ENCODE measurements at regions not wholly inside any gene's neighbourhood (a gene's known extent, or its start where the extent isn't known, plus 50 kb on each side); places are given as distances from the start of the nearest gene placed in this dataset.

DNA sequence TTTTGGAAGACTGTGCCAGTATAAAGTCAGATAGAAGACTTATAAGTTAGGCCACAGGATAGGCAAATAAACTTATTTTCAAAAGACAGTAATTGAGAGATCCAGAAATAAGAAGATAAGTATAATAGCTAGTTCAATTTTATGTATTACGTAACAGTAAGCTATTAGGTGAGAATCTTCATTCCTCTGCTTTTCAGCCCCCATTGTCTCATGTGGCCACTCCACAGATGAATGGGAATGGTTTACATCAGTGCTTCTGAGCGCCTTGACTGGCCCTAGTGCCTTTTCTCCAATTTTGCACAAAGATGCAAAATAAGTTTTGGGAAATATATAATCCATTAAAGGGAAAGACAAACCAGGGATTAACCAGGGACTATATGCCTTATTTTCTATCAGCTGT, 550.5 kb downstream of the MMUT start:
- TF ChIP-seq, protein P1, sequence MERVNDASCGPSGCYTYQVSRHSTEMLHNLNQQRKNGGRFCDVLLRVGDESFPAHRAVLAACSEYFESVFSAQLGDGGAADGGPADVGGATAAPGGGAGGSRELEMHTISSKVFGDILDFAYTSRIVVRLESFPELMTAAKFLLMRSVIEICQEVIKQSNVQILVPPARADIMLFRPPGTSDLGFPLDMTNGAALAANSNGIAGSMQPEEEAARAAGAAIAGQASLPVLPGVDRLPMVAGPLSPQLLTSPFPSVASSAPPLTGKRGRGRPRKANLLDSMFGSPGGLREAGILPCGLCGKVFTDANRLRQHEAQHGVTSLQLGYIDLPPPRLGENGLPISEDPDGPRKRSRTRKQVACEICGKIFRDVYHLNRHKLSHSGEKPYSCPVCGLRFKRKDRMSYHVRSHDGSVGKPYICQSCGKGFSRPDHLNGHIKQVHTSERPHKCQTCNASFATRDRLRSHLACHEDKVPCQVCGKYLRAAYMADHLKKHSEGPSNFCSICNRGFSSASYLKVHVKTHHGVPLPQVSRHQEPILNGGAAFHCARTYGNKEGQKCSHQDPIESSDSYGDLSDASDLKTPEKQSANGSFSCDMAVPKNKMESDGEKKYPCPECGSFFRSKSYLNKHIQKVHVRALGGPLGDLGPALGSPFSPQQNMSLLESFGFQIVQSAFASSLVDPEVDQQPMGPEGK (CRISPR knock-in tag; IDR thresholded peaks at IDR 0.05; ENCODE audit: borderline replicate concordance) = no peak
- TF ChIP-seq, protein P2, sequence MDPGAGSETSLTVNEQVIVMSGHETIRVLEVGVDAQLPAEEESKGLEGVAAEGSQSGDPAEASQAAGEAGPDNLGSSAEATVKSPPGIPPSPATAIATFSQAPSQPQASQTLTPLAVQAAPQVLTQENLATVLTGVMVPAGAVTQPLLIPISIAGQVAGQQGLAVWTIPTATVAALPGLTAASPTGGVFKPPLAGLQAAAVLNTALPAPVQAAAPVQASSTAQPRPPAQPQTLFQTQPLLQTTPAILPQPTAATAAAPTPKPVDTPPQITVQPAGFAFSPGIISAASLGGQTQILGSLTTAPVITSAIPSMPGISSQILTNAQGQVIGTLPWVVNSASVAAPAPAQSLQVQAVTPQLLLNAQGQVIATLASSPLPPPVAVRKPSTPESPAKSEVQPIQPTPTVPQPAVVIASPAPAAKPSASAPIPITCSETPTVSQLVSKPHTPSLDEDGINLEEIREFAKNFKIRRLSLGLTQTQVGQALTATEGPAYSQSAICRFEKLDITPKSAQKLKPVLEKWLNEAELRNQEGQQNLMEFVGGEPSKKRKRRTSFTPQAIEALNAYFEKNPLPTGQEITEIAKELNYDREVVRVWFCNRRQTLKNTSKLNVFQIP (CRISPR knock-in tag; IDR thresholded peaks at IDR 0.05; ENCODE audit: borderline replicate concordance, low read depth) = no peak
- TF ChIP-seq, protein P3, sequence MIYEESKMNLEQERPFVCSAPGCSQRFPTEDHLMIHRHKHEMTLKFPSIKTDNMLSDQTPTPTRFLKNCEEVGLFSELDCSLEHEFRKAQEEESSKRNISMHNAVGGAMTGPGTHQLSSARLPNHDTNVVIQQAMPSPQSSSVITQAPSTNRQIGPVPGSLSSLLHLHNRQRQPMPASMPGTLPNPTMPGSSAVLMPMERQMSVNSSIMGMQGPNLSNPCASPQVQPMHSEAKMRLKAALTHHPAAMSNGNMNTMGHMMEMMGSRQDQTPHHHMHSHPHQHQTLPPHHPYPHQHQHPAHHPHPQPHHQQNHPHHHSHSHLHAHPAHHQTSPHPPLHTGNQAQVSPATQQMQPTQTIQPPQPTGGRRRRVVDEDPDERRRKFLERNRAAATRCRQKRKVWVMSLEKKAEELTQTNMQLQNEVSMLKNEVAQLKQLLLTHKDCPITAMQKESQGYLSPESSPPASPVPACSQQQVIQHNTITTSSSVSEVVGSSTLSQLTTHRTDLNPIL (CRISPR knock-in tag; IDR thresholded peaks at IDR 0.05; ENCODE audit: low read depth) = no peak
- no peak for TF ChIP-seq ZFP30 (CRISPR knock-in tag; IDR thresholded peaks at IDR 0.05)
- TF ChIP-seq, protein P4, sequence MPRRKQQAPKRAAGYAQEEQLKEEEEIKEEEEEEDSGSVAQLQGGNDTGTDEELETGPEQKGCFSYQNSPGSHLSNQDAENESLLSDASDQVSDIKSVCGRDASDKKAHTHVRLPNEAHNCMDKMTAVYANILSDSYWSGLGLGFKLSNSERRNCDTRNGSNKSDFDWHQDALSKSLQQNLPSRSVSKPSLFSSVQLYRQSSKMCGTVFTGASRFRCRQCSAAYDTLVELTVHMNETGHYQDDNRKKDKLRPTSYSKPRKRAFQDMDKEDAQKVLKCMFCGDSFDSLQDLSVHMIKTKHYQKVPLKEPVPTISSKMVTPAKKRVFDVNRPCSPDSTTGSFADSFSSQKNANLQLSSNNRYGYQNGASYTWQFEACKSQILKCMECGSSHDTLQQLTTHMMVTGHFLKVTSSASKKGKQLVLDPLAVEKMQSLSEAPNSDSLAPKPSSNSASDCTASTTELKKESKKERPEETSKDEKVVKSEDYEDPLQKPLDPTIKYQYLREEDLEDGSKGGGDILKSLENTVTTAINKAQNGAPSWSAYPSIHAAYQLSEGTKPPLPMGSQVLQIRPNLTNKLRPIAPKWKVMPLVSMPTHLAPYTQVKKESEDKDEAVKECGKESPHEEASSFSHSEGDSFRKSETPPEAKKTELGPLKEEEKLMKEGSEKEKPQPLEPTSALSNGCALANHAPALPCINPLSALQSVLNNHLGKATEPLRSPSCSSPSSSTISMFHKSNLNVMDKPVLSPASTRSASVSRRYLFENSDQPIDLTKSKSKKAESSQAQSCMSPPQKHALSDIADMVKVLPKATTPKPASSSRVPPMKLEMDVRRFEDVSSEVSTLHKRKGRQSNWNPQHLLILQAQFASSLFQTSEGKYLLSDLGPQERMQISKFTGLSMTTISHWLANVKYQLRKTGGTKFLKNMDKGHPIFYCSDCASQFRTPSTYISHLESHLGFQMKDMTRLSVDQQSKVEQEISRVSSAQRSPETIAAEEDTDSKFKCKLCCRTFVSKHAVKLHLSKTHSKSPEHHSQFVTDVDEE (CRISPR knock-in tag; IDR thresholded peaks at IDR 0.05) = no peak
- no peak for TF ChIP-seq RARB (CRISPR knock-in tag; IDR thresholded peaks at IDR 0.05)
- TF ChIP-seq BACH2 (CRISPR knock-in tag; IDR thresholded peaks at IDR 0.05; ENCODE audit: borderline replicate concordance) = no peak
- TF ChIP-seq PPARA (CRISPR knock-in tag; IDR thresholded peaks at IDR 0.05; ENCODE audit: borderline replicate concordance) = no peak
- TF ChIP-seq OSR1 (CRISPR knock-in tag; IDR thresholded peaks at IDR 0.05) = no peak
- no peak for TF ChIP-seq TOX (CRISPR knock-in tag; IDR thresholded peaks at IDR 0.05; ENCODE audit: borderline replicate concordance)

All from SK-N-SH treated with all-trans-retinoic acid at 6 μM for 48 hours (cell line).